Duodenal mucosa (tissue), 2 donors: ENCODE measurements at regions not wholly inside any gene's neighbourhood (a gene's known extent, or its start where the extent isn't known, plus 50 kb on each side); places are given as distances from the start of the nearest gene placed in this dataset.
"Not testable (repeated sequence)": the region's sequence is repeated elsewhere in the genome, so short reads cannot be mapped to it uniquely, and the experiment has no call there.

ENCODE experiments used
- H3K27ac ChIP-seq: one replicate; pipeline ENCODE4 v1.7.0; 2013; ENCODE audit warnings: low read depth, low read length
- H3K27me3 ChIP-seq, 2 donors: one replicate each; pipeline ENCODE4 v1.7.0; 2013; ENCODE audit warnings: low read length in 2 of 2, control low read depth in 1 of 2; ENCODE audit not compliant: insufficient read depth in 2 of 2, control insufficient read depth in 1 of 2
- H3K36me3 ChIP-seq, 2 donors: one replicate each; pipeline ENCODE4 v1.7.0; 2013; ENCODE audit warnings: low read length in 2 of 2, control low read depth in 1 of 2; ENCODE audit not compliant: insufficient read depth in 2 of 2, control insufficient read depth in 1 of 2
- H3K4me1 ChIP-seq, 2 donors: one replicate each; pipeline ENCODE4 v1.7.0; 2013; ENCODE audit warnings: low read length in 2 of 2, control low read depth in 1 of 2; ENCODE audit not compliant: insufficient read depth in 2 of 2, control insufficient read depth in 1 of 2
- H3K4me3 ChIP-seq, 2 donors: one replicate each; pipeline ENCODE4 v1.7.0; 2013; ENCODE audit warnings: low read length in 2 of 2, low read depth in 1 of 2
- H3K9ac ChIP-seq, 2 donors: one replicate each; pipeline ENCODE4 v1.7.0; 2013; ENCODE audit warnings: low read length in 2 of 2, low read depth in 1 of 2
- H3K9me3 ChIP-seq, 2 donors: one replicate each; pipeline ENCODE4 v1.7.0; 2013; ENCODE audit warnings: low read length in 2 of 2, control low read depth in 1 of 2; ENCODE audit not compliant: control insufficient read depth in 1 of 2

GRCh38 chr9:97248252-97248651 lies 59.2 kb upstream of the CCDC180 start:
- not testable (repeated sequence) for H3K9me3 ChIP-seq, H3K9ac ChIP-seq, H3K27me3 ChIP-seq, H3K4me1 ChIP-seq, H3K4me3 ChIP-seq, H3K27ac ChIP-seq, H3K36me3 ChIP-seq

GRCh38 chr9:97243606-97244005 lies 63.9 kb upstream of the CCDC180 start:
- H3K9me3 ChIP-seq = no peaks in the 10 kb centered on the region
- no peaks in the 10 kb centered on the region for H3K4me1 ChIP-seq
- H3K27me3 ChIP-seq = no peaks in the 10 kb centered on the region
- no peak overlapping the region for H3K27ac ChIP-seq
- H3K4me3 ChIP-seq = no peak overlapping the region
- no peak overlapping the region for H3K9ac ChIP-seq
- no peaks in the 10 kb centered on the region for H3K36me3 ChIP-seq

- not testable (repeated sequence) for H3K4me3 ChIP-seq
Observed at GRCh38 chr9:97241430-97241829, 66.0 kb upstream of the CCDC180 start.

GRCh38 chr9:97237951-97238889 lies 69.2 kb upstream of the CCDC180 start:
- Histone ChIP-seq H3K9me3 (no peaks in the 10 kb centered on the region), H3K27ac (peak overlapping the region; percentile 32), H3K4me3 (peak overlapping the region; percentile 80 to 85), H3K27me3 (no peaks in the 10 kb centered on the region), H3K4me1 (no peaks in the 10 kb centered on the region), H3K36me3 (no peaks in the 10 kb centered on the region), H3K9ac (peak overlapping the region; percentile 54 to 67)

More at GRCh38 chr9:97241430-97241829, 66.0 kb upstream of the CCDC180 start:
- not testable (repeated sequence) for H3K4me1 ChIP-seq, H3K9ac ChIP-seq, H3K27me3 ChIP-seq, H3K27ac ChIP-seq, H3K9me3 ChIP-seq, H3K36me3 ChIP-seq

- H3K9me3 ChIP-seq = no peaks in the 10 kb centered on the region
- no peaks in the 10 kb centered on the region for H3K36me3 ChIP-seq
- no peaks in the 10 kb centered on the region for H3K4me1 ChIP-seq
- H3K9ac ChIP-seq = no peak overlapping the region
- no peaks in the 10 kb centered on the region for H3K27me3 ChIP-seq
- H3K27ac ChIP-seq = no peak overlapping the region
- no peak overlapping the region for H3K4me3 ChIP-seq
Observed at GRCh38 chr9:97237311-97237786, 70.1 kb upstream of the CCDC180 start.

GRCh38 chr9:97233009-97233400 lies 74.5 kb upstream of the CCDC180 start:
- H3K36me3 ChIP-seq, H3K27me3 ChIP-seq, H3K9ac ChIP-seq, H3K27ac ChIP-seq, H3K4me3 ChIP-seq, H3K9me3 ChIP-seq, H3K4me1 ChIP-seq: not testable (repeated sequence)

GRCh38 chr9:97232060-97233008 lies 75.1 kb upstream of the CCDC180 start:
- H3K9me3 ChIP-seq, H3K9ac ChIP-seq, H3K27ac ChIP-seq, H3K27me3 ChIP-seq, H3K4me1 ChIP-seq, H3K36me3 ChIP-seq, H3K4me3 ChIP-seq: not testable (repeated sequence)

- H3K4me1 ChIP-seq, H3K27ac ChIP-seq, H3K4me3 ChIP-seq, H3K9ac ChIP-seq, H3K36me3 ChIP-seq, H3K9me3 ChIP-seq: not testable (repeated sequence)
- peaks cover 18 to 25% of the 10 kb centered on the region in 2 donors for H3K27me3 ChIP-seq
Observed at GRCh38 chr9:97222393-97222792, 85.1 kb upstream of the CCDC180 start.

- H3K9ac ChIP-seq, H3K9me3 ChIP-seq, H3K4me1 ChIP-seq, H3K27ac ChIP-seq, H3K36me3 ChIP-seq: not testable (repeated sequence)
- peaks cover 18 to 25% of the 10 kb centered on the region in 2 donors for H3K27me3 ChIP-seq
- H3K4me3 ChIP-seq = peak overlapping the region; percentile 15 to 45
Observed at GRCh38 chr9:97221478-97222355, 85.7 kb upstream of the CCDC180 start.
